ENCODE measurements at regions not wholly inside any gene's neighbourhood (a gene's known extent, or its start where the extent isn't known, plus 50 kb on each side); places are given as distances from the start of the nearest gene placed in this dataset.

DNA sequence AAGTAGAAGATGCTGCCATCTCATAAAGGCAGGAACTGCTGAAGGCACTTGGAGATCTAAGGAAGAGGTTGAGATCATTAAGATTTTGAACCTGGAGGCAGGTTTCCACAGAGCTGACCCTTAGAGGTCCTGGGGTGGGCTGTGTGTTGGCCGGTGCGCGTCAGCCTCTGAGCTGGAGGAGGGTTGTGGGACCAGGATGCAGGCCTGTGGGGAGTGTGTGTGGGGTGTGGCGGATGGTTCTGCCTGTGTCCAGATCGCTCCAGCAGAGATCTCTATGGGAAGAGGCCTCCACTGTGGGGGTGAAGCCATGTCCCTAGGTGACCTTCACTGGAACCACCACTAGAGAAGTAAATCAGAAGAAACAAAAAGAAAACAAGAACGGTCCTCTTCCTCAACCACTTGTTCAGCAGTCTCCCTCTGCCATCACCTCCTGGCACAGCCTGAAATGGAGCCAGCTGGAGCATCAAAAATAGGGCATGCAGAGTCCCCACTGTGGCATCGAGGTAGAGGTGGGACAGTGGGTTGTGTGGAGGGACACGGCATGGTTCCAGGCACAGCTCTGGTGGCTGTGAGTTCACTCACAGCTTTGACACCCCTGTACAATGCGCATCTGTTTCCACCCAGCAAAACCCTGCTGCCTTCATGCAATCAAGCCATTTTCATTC is 453.8 kb downstream of the TCERG1L start:
- Histone ChIP-seq H3K4me3 (no peak overlapping the region), H3K27me3 (no peaks in the 10 kb centered on the region), H3K27ac (no peak overlapping the region), H3K36me3 (no peaks in the 10 kb centered on the region), H3K9me3 (peaks cover 0 to 12% (median 4%) of the 10 kb centered on the region in 3 donors), H3K4me1 (no peaks in the 10 kb centered on the region)
- intact Hi-C loops (cut with DNase I; ENCODE audit: low total_unique reads) (no loop called here), in situ Hi-C loops (cut with MboI; ENCODE audit: low sequenced_read_pairs in 4 of 4) (no loop called here)
- no peak for DNase-seq
- no peak for ATAC-seq
- TF ChIP-seq, protein P1, sequence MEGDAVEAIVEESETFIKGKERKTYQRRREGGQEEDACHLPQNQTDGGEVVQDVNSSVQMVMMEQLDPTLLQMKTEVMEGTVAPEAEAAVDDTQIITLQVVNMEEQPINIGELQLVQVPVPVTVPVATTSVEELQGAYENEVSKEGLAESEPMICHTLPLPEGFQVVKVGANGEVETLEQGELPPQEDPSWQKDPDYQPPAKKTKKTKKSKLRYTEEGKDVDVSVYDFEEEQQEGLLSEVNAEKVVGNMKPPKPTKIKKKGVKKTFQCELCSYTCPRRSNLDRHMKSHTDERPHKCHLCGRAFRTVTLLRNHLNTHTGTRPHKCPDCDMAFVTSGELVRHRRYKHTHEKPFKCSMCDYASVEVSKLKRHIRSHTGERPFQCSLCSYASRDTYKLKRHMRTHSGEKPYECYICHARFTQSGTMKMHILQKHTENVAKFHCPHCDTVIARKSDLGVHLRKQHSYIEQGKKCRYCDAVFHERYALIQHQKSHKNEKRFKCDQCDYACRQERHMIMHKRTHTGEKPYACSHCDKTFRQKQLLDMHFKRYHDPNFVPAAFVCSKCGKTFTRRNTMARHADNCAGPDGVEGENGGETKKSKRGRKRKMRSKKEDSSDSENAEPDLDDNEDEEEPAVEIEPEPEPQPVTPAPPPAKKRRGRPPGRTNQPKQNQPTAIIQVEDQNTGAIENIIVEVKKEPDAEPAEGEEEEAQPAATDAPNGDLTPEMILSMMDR (IDR thresholded peaks at IDR 0.05 in 4 of 5, conservative IDR thresholded peaks at IDR 0.05 in 1 of 5): no peak
- no peak for TF ChIP-seq POLR2A (IDR thresholded peaks at IDR 0.05)

DNA sequence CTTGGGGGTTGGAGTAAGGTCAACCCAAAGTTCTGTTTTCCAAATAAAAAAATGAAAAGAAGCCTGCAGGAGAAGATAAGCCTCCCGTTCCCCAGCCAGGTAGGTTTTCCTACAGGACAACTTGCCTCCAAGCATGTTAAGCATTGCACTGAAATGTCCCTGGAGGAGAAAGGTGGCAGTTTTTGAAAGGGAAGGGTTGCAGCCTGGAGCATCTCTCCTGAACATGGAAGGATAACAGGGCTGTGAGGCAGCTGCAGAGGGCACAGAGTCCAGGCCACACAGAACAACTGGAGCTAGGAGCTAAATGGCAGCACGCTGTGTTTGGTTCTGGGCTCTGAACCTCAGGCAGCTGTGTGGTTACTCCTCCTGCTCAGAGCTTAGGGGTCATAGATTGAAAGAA is 452.9 kb downstream of the TCERG1L start:
- H3K27me3 ChIP-seq: no peaks in the 10 kb centered on the region
- DNase-seq: no peak
- H3K9me3 ChIP-seq: peaks cover 0 to 12% (median 4%) of the 10 kb centered on the region in 3 donors
- no peak overlapping the region for H3K4me3 ChIP-seq
- intact Hi-C loops (cut with DNase I; ENCODE audit: low total_unique reads) (no loop called here), in situ Hi-C loops (cut with MboI; ENCODE audit: low sequenced_read_pairs in 4 of 4) (no loop called here)
- no peaks in the 10 kb centered on the region for H3K4me1 ChIP-seq
- H3K27ac ChIP-seq: no peak overlapping the region
- no peak for ATAC-seq
- H3K36me3 ChIP-seq: no peaks in the 10 kb centered on the region
- TF ChIP-seq, protein P1 (IDR thresholded peaks at IDR 0.05 in 4 of 5, conservative IDR thresholded peaks at IDR 0.05 in 1 of 5): no peak
- TF ChIP-seq POLR2A (IDR thresholded peaks at IDR 0.05): no peak

DNA sequence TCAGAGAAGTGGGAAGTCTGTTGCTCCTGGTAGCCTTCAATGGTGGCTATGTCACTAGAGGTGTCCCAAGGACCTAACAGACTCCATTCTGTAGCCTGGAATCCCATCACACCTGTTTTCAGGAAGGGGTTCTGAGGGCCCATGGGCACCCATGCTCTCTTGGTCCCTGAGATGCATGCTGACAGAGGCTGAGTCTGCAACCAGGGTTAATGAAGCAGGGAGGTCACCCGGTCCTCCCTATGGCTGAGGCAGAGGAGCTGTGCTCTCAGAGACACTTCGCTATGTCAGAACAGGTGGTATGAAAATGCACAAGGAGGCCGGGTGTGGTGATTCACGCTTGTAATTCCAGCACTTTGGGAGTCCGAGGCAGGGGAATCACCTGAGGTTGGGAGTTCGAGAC is 452.1 kb downstream of the TCERG1L start:
- H3K27ac ChIP-seq: no peak overlapping the region
- H3K9me3 ChIP-seq: peaks cover 0 to 6% (median 3%) of the 10 kb centered on the region in 3 donors
- DNase-seq (no peak), ATAC-seq (no peak)
- H3K4me1 ChIP-seq: no peaks in the 10 kb centered on the region
- in situ Hi-C loops (cut with MboI; ENCODE audit: low sequenced_read_pairs in 4 of 4): no loop called here
- TF ChIP-seq, protein P1 (IDR thresholded peaks at IDR 0.05 in 4 of 5, conservative IDR thresholded peaks at IDR 0.05 in 1 of 5): no peak
- no peak for TF ChIP-seq POLR2A (IDR thresholded peaks at IDR 0.05)
- H3K4me3 ChIP-seq: no peak overlapping the region
- intact Hi-C loops (cut with DNase I; ENCODE audit: low total_unique reads): no loop called here
- no peaks in the 10 kb centered on the region for H3K36me3 ChIP-seq
- H3K27me3 ChIP-seq: no peaks in the 10 kb centered on the region

DNA sequence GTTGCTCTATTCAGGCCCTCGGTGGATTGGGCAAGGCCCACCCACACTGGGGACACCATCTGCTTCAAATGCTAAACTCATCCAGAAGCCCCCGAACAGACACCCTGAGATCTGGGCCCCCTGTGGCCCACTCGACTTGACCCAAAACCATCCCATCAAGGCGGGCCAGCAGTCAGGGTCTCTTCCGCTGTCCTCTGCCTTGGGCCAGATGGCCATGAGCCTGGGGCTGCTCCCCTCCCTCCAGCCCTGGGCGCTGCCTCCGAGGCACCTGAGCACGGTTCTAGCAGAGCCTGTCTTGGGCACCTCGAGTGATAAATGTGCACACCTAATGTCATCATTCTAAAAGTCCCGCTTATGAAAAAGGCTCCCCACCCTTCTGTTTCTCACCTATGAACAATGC is 449.4 kb downstream of the TCERG1L start:
- in situ Hi-C loops (cut with MboI; ENCODE audit: low sequenced_read_pairs in 4 of 4) (no loop called here), intact Hi-C loops (cut with DNase I; ENCODE audit: low total_unique reads) (no loop called here)
- Histone ChIP-seq H3K9me3 (no peaks in the 10 kb centered on the region), H3K36me3 (no peaks in the 10 kb centered on the region), H3K4me3 (no peak overlapping the region), H3K27ac (no peak overlapping the region), H3K4me1 (no peaks in the 10 kb centered on the region), H3K27me3 (no peaks in the 10 kb centered on the region)
- no peak for TF ChIP-seq POLR2A (IDR thresholded peaks at IDR 0.05)
- TF ChIP-seq, protein P1 (IDR thresholded peaks at IDR 0.05 in 4 of 5, conservative IDR thresholded peaks at IDR 0.05 in 1 of 5): no peak
- no peak for ATAC-seq
- DNase-seq: no peak

DNA sequence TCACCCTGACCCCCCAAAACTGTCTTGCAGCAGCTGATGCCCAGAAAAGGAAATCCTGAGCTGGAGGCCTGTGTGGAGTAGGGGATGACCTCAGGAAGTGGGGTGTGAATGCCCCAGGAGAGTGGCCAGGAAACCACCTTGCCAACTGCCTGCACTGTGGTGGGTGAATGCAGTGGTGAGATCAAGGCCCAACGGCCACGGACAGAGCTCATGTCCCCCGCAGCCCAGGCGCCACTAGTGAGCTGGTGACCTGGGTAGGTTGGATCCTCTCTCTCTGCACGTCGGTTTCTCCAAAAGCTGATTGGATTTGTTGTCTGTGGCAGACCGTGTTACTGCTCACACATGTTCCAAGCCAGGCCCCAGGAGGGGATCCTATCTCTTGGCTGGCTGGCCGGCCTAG is 448.9 kb downstream of the TCERG1L start:
- DNase-seq (no peak), ATAC-seq (no peak)
- intact Hi-C loops (cut with DNase I; ENCODE audit: low total_unique reads) (no loop called here), in situ Hi-C loops (cut with MboI; ENCODE audit: low sequenced_read_pairs in 4 of 4) (no loop called here)
- no peaks in the 10 kb centered on the region for H3K9me3 ChIP-seq
- H3K27ac ChIP-seq: no peak overlapping the region
- H3K4me3 ChIP-seq: no peak overlapping the region
- no peak for TF ChIP-seq POLR2A (IDR thresholded peaks at IDR 0.05)
- TF ChIP-seq, protein P1 (IDR thresholded peaks at IDR 0.05 in 4 of 5, conservative IDR thresholded peaks at IDR 0.05 in 1 of 5): no peak
- no peaks in the 10 kb centered on the region for H3K4me1 ChIP-seq
- H3K27me3 ChIP-seq: no peaks in the 10 kb centered on the region
- no peaks in the 10 kb centered on the region for H3K36me3 ChIP-seq
